GM21619 (cell line): ENCODE measurements at regions not wholly inside any gene's neighbourhood (a gene's known extent, or its start where the extent isn't known, plus 50 kb on each side); places are given as distances from the start of the nearest gene placed in this dataset.

Experiments used
- ATAC-seq: cut with Tn5 transposase; IDR thresholded peaks from one replicate; pipeline ENCODE4 v1.9.1; 2021; ENCODE audit not compliant: unreplicated experiment

GRCh38 chr18:27595113-27595838 lies 410.2 kb upstream of the CHST9 start:
- ATAC-seq = no peak

GRCh38 chr18:27585602-27586173 lies 400.6 kb upstream of the CHST9 start:
- no peak for ATAC-seq

GRCh38 chr18:27583466-27583865 lies 398.4 kb upstream of the CHST9 start:
- no peak for ATAC-seq

- ATAC-seq = no peak
These were observed 397.8 kb upstream of the CHST9 start for GRCh38 chr18:27582760-27583412.

- ATAC-seq = no peak
These were observed 396.3 kb upstream of the CHST9 start for GRCh38 chr18:27581296-27581904.

GRCh38 chr18:27579364-27579763 lies 394.3 kb upstream of the CHST9 start:
- no peak for ATAC-seq

GRCh38 chr18:27577752-27578151 lies 392.6 kb upstream of the CHST9 start:
- ATAC-seq = no peak

GRCh38 chr18:27577265-27577664 lies 392.2 kb upstream of the CHST9 start:
- ATAC-seq = no peak

GRCh38 chr18:27567434-27567833 lies 382.3 kb upstream of the CHST9 start:
- ATAC-seq = no peak

- ATAC-seq = no peak
These were observed 379.0 kb upstream of the CHST9 start for GRCh38 chr18:27564066-27564465.

GRCh38 chr18:27558388-27559155 lies 373.5 kb upstream of the CHST9 start:
- no peak for ATAC-seq

GRCh38 chr18:27556741-27557140 lies 371.6 kb upstream of the CHST9 start:
- ATAC-seq = no peak

- no peak for ATAC-seq
These were observed 364.4 kb upstream of the CHST9 start for GRCh38 chr18:27549335-27550039.

GRCh38 chr18:27546991-27547390 lies 361.9 kb upstream of the CHST9 start:
- ATAC-seq = no peak

- no peak for ATAC-seq
These were observed 359.1 kb upstream of the CHST9 start for GRCh38 chr18:27544206-27544605.

- no peak for ATAC-seq
These were observed 356.2 kb upstream of the CHST9 start for GRCh38 chr18:27541293-27541692.

- no peak for ATAC-seq
These were observed 355.0 kb upstream of the CHST9 start for GRCh38 chr18:27540111-27540510.

- no peak for ATAC-seq
These were observed 343.9 kb upstream of the CHST9 start for GRCh38 chr18:27528925-27529521.

- no peak for ATAC-seq
These were observed 342.7 kb upstream of the CHST9 start for GRCh38 chr18:27527856-27528255.

GRCh38 chr18:27520401-27520800 lies 335.3 kb upstream of the CHST9 start:
- ATAC-seq = no peak
